Trophoblast cell (in vitro differentiated cells and primary cell): ENCODE measurements at regions not wholly inside any gene's neighbourhood (a gene's known extent, or its start where the extent isn't known, plus 50 kb on each side); places are given as distances from the start of the nearest gene placed in this dataset.

ENCODE experiments used
- DNase-seq, 2 donors: peaks; one replicate each; pipeline ENCODE4 v3.0.0-alpha.2; 2016
- H2AFZ ChIP-seq: 2 replicates; pipeline ENCODE4 v1.6.1; 2013; ENCODE audit warnings: low read length, moderate library complexity, mild to moderate bottlenecking; ENCODE audit not compliant: insufficient read depth, poor library complexity
- H2AK5ac ChIP-seq: 2 replicates; pipeline ENCODE4 v1.6.1; 2013; ENCODE audit warnings: mild to moderate bottlenecking, low read length
- H2BK120ac ChIP-seq: 2 replicates; pipeline ENCODE4 v1.6.1; 2013; ENCODE audit warnings: low read length, mild to moderate bottlenecking, moderate library complexity; ENCODE audit not compliant: insufficient read depth, poor library complexity
- H2BK12ac ChIP-seq: 2 replicates; pipeline ENCODE4 v1.6.1; 2013; ENCODE audit warnings: mild to moderate bottlenecking, low read length, moderate library complexity
- H2BK5ac ChIP-seq: 2 replicates; pipeline ENCODE4 v1.6.1; 2013; ENCODE audit warnings: low read length, low read depth, moderate library complexity, mild to moderate bottlenecking; ENCODE audit not compliant: poor library complexity
- H3K14ac ChIP-seq: 2 replicates; pipeline ENCODE4 v1.6.1; 2013; ENCODE audit warnings: mild to moderate bottlenecking, low read length
- H3K18ac ChIP-seq: 2 replicates; pipeline ENCODE4 v1.6.1; 2013; ENCODE audit warnings: mild to moderate bottlenecking, low read length
- H3K23ac ChIP-seq: 2 replicates; pipeline ENCODE4 v1.6.1; 2013; ENCODE audit warnings: low read length
- H3K27ac ChIP-seq: 2 replicates; pipeline ENCODE4 v1.5.1; 2013; ENCODE audit warnings: low read depth, mild to moderate bottlenecking, inconsistent platforms, low read length, moderate library complexity
- H3K27me3 ChIP-seq: 2 replicates; pipeline ENCODE4 v1.6.1; 2013; ENCODE audit warnings: inconsistent platforms, mild to moderate bottlenecking, low read length, moderate library complexity; ENCODE audit not compliant: insufficient read depth
- H3K36me3 ChIP-seq, 2 experiments: 1 replicate in 1 of 2; 2 replicates in 1 of 2; pipeline ENCODE4 v1.6.1; 2013; ENCODE audit warnings: low read length in 2 of 2, mild to moderate bottlenecking in 2 of 2, moderate library complexity in 1 of 2; ENCODE audit not compliant: insufficient read depth in 2 of 2, control insufficient read depth in 1 of 2
- H3K4ac ChIP-seq: 2 replicates; pipeline ENCODE4 v1.6.1; 2013; ENCODE audit warnings: low read depth, mild to moderate bottlenecking, low read length, moderate library complexity
- H3K4me1 ChIP-seq, 2 experiments: 1 replicate in 1 of 2; 2 replicates in 1 of 2; pipeline ENCODE4 v1.6.1; 2013; ENCODE audit warnings: low read length in 2 of 2, mild to moderate bottlenecking in 2 of 2, moderate library complexity in 1 of 2; ENCODE audit not compliant: insufficient read depth in 2 of 2, control insufficient read depth in 1 of 2
- H3K4me2 ChIP-seq: 2 replicates; pipeline ENCODE4 v1.6.1; 2013; ENCODE audit warnings: inconsistent platforms, mild to moderate bottlenecking, low read length, moderate library complexity
- H3K4me3 ChIP-seq: 2 replicates; pipeline ENCODE4 v1.5.1; 2013; ENCODE audit warnings: mild to moderate bottlenecking, low read depth, low read length, inconsistent platforms
- H3K79me1 ChIP-seq: one replicate; pipeline ENCODE4 v1.6.1; 2013; ENCODE audit warnings: low read length
- H3K79me2 ChIP-seq: 2 replicates; pipeline ENCODE4 v1.6.1; 2013; ENCODE audit warnings: low read length, mild to moderate bottlenecking; ENCODE audit not compliant: control insufficient read depth, insufficient read depth, poor library complexity
- H3K9ac ChIP-seq: 2 replicates; pipeline ENCODE4 v1.6.1; 2013; ENCODE audit warnings: mild to moderate bottlenecking, low read length
- H3K9me3 ChIP-seq: 2 replicates; pipeline ENCODE4 v1.6.1; 2013; ENCODE audit warnings: low read depth, mild to moderate bottlenecking, control low read depth, inconsistent platforms, low read length; ENCODE audit not compliant: insufficient read depth
- H4K12ac ChIP-seq: 2 replicates; pipeline ENCODE4 v1.6.1; 2013; ENCODE audit warnings: low read depth, mild to moderate bottlenecking, low read length, moderate library complexity
- H4K8ac ChIP-seq: 2 replicates; pipeline ENCODE4 v1.6.1; 2013; ENCODE audit warnings: low read depth, mild to moderate bottlenecking, low read length, moderate library complexity
- H4K91ac ChIP-seq: one replicate; pipeline ENCODE4 v1.6.1; 2013; ENCODE audit warnings: low read depth, mild to moderate bottlenecking, low read length, moderate library complexity
- WGBS: extraction: QIAGEN DNeasy Blood & Tissue Kit; methylation state at CpG from one replicate; pipeline ENCODE4 v1.1.7; 2013; ENCODE audit warnings: missing lambda C conversion rate; ENCODE audit not compliant: insufficient read length, insufficient coverage; ENCODE audit errors: extremely low coverage; 5-methylcytosine and 5-hydroxymethylcytosine counted together

DNA sequence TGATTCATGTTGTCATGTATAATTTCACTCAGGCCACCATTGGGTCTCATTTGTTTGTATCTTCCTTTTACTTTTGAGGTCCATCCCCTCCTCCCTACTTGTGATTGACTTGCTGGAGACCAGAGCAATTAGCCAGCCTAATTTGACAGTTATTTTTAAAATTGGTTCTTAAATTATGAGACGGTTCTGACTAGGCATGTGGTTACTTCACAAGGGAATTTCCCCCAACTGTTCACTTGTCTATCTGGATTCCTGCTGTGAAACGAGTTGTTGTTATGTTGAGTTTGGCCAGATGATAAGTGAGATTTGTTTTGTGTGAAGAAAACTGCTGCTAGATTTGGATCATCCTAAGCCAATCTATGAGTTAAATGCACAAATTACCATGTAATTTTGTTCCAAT is 359.1 kb downstream of the BARHL2 start:
- Histone ChIP-seq H3K9me3 (no peaks in the 10 kb centered on the region), H2BK12ac (no peak overlapping the region), H3K18ac (no peak overlapping the region), H2AK5ac (no peak overlapping the region), H3K79me1 (no peaks in the 10 kb centered on the region), H3K36me3 (no peaks in the 10 kb centered on the region), H2BK5ac (no peak overlapping the region), H2BK120ac (no peak overlapping the region), H4K8ac (no peak overlapping the region), H2AFZ (no peak overlapping the region), H3K9ac (no peak overlapping the region), H3K4ac (no peak overlapping the region), H3K23ac (no peak overlapping the region), H4K91ac (no peak overlapping the region), H3K14ac (no peak overlapping the region), H3K4me3 (no peak overlapping the region), H3K79me2 (no peaks in the 10 kb centered on the region), H3K27ac (no peak overlapping the region), H3K4me1 (peaks cover 3 to 6% of the 10 kb centered on the region in 2 experiments), H4K12ac (no peak overlapping the region), H3K27me3 (no peaks in the 10 kb centered on the region), H3K4me2 (no peak overlapping the region)
- no CpG with 5 or more reads among the region's 2 CpGs for WGBS
- DNase-seq, result peak in 1 of 2 donors; percentile 19

DNA sequence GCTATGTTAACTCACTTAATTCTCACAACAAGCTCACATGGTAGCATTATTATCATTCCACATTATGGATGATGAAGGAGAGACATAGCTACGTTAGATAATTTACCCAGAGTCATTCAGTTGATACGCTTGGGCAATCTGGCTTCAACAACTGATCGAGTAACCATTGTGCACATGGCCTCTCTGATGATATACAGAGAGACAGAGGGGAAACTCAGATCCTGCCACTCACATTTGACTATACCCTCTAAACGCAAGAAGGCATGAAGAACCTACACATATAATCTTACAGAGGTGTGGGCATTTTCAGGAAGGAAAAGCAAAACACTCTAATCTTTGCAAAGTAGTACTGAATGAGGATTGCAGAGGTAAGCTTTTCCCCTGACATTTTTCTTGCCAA is 360.1 kb downstream of the BARHL2 start:
- WGBS, result no CpG with 5 or more reads among the region's 4 CpGs
- no peak overlapping the region for H3K14ac ChIP-seq
- H3K9me3 ChIP-seq, result no peaks in the 10 kb centered on the region
- H2AFZ ChIP-seq, result no peak overlapping the region
- no peak overlapping the region for H3K9ac ChIP-seq
- H3K79me1 ChIP-seq, result no peaks in the 10 kb centered on the region
- no peaks in the 10 kb centered on the region for H3K79me2 ChIP-seq
- no peak overlapping the region for H4K91ac ChIP-seq
- no peak overlapping the region for H3K27ac ChIP-seq
- H4K12ac ChIP-seq, result no peak overlapping the region
- H2AK5ac ChIP-seq, result no peak overlapping the region
- no peak overlapping the region for H4K8ac ChIP-seq
- H3K23ac ChIP-seq, result no peak overlapping the region
- H2BK12ac ChIP-seq, result no peak overlapping the region
- peaks cover 3 to 6% of the 10 kb centered on the region in 2 experiments for H3K4me1 ChIP-seq
- H3K4me2 ChIP-seq, result no peak overlapping the region
- no peak overlapping the region for H3K4me3 ChIP-seq
- no peaks in the 10 kb centered on the region for H3K27me3 ChIP-seq
- H3K18ac ChIP-seq, result no peak overlapping the region
- DNase-seq, result no peak
- H2BK5ac ChIP-seq, result no peak overlapping the region
- no peak overlapping the region for H2BK120ac ChIP-seq
- H3K4ac ChIP-seq, result no peak overlapping the region
- H3K36me3 ChIP-seq, result no peaks in the 10 kb centered on the region

DNA sequence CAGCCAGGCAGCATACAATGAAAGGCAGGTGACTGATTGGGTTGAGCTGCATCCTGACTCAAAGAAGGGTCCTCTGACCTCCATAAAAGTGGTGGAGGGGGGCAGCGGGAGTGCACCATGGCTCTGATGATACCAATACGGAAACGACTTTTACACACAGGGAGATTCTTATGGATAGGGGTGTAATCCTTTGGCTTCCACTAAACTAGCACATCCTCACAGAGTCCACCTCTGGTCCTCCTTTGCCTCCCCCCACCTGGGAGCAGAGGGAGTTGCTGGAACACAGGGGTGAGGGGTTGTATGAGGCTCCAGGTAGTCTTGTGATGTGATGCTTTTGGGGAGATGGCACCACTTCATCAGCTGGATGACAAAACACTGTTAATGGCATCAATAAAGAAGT is 361.0 kb downstream of the BARHL2 start:
- Histone ChIP-seq H3K36me3 (no peaks in the 10 kb centered on the region), H2BK12ac (no peak overlapping the region), H4K91ac (no peak overlapping the region), H3K9ac (no peak overlapping the region), H3K4me3 (no peak overlapping the region), H3K9me3 (no peaks in the 10 kb centered on the region), H3K79me2 (no peaks in the 10 kb centered on the region), H3K4me2 (no peak overlapping the region), H4K12ac (no peak overlapping the region), H3K4me1 (peaks cover 3 to 6% of the 10 kb centered on the region in 2 experiments), H3K14ac (no peak overlapping the region), H3K27me3 (no peaks in the 10 kb centered on the region), H3K18ac (no peak overlapping the region), H2BK5ac (no peak overlapping the region), H2AK5ac (no peak overlapping the region), H2BK120ac (no peak overlapping the region), H3K23ac (no peak overlapping the region), H3K79me1 (no peaks in the 10 kb centered on the region), H2AFZ (no peak overlapping the region), H4K8ac (no peak overlapping the region), H3K4ac (no peak overlapping the region), H3K27ac (no peak overlapping the region)
- WGBS, result no CpG with 5 or more reads among the region's 3 CpGs
- DNase-seq, result no peak

DNA sequence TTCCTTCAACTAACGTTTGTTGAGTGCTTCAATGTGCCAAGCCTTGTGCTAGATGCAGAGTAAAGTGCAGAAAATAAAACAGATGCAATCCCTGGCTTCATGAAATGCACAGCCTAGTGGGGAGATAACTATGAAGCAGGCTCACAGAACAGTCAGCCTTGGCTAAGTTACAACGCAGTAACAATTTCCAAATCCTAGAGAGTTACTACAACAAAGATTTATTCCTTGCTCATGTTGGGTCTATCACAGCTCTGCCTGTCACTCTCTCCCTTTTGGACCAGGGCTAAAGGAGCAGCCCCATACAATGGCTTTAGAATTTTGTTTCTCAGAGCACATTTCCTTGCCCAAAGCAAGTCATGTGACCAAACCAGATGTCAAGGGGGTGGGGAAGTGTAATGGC is 359.8 kb downstream of the ZNF326 start:
- DNase-seq, result no peak
- no peaks in the 10 kb centered on the region for H3K79me1 ChIP-seq
- H2BK120ac ChIP-seq, result no peak overlapping the region
- H3K36me3 ChIP-seq, result no peaks in the 10 kb centered on the region
- H2BK12ac ChIP-seq, result no peak overlapping the region
- no peak overlapping the region for H2BK5ac ChIP-seq
- no peak overlapping the region for H3K4ac ChIP-seq
- no peak overlapping the region for H2AFZ ChIP-seq
- H4K8ac ChIP-seq, result no peak overlapping the region
- no peak overlapping the region for H3K18ac ChIP-seq
- no peaks in the 10 kb centered on the region for H3K27me3 ChIP-seq
- no peaks in the 10 kb centered on the region for H3K79me2 ChIP-seq
- no peak overlapping the region for H3K23ac ChIP-seq
- no peak overlapping the region for H3K4me3 ChIP-seq
- no peak overlapping the region for H4K91ac ChIP-seq
- H3K27ac ChIP-seq, result no peak overlapping the region
- H3K14ac ChIP-seq, result no peak overlapping the region
- H3K9ac ChIP-seq, result no peak overlapping the region
- no peak overlapping the region for H3K4me2 ChIP-seq
- no CpG with 5 or more reads among the region's 2 CpGs for WGBS
- no peak overlapping the region for H4K12ac ChIP-seq
- H3K9me3 ChIP-seq, result no peaks in the 10 kb centered on the region
- no peak overlapping the region for H2AK5ac ChIP-seq
- H3K4me1 ChIP-seq, result no peaks in the 10 kb centered on the region
